ENCODE measurements at regions not wholly inside any gene's neighbourhood (a gene's known extent, or its start where the extent isn't known, plus 50 kb on each side); places are given as distances from the start of the nearest gene placed in this dataset.

- Mint-ChIP-seq H3K27me3 (ENCODE audit: unreplicated experiment) (peaks cover 3% of the 10 kb centered on the region), H3K36me3 (ENCODE audit: unreplicated experiment) (no peaks in the 10 kb centered on the region), H3K27ac (ENCODE audit: unreplicated experiment) (no peak overlapping the region), H3K4me3 (ENCODE audit: unreplicated experiment) (no peak overlapping the region), H3K4me1 (ENCODE audit: low read depth, unreplicated experiment) (no peaks in the 10 kb centered on the region), H3K9me3 (ENCODE audit: unreplicated experiment) (no peaks in the 10 kb centered on the region)
- TF ChIP-seq CTCF (IDR thresholded peaks at IDR 0.05; ENCODE audit: partially characterized antibody, unreplicated experiment), result no peak
- DNase-seq, result no peak
These were observed 177.8 kb upstream of the TNC start for GRCh38 chr9:115295734-115296133.

- TF ChIP-seq CTCF (IDR thresholded peaks at IDR 0.05; ENCODE audit: partially characterized antibody, unreplicated experiment), result no peak
- Mint-ChIP-seq H3K9me3 (ENCODE audit: unreplicated experiment) (peaks cover 2% of the 10 kb centered on the region), H3K27ac (ENCODE audit: unreplicated experiment) (no peak overlapping the region), H3K4me1 (ENCODE audit: low read depth, unreplicated experiment) (no peaks in the 10 kb centered on the region), H3K4me3 (ENCODE audit: unreplicated experiment) (no peak overlapping the region), H3K36me3 (ENCODE audit: unreplicated experiment) (no peaks in the 10 kb centered on the region), H3K27me3 (ENCODE audit: unreplicated experiment) (peaks cover 3% of the 10 kb centered on the region)
- no peak for DNase-seq
These were observed 179.0 kb upstream of the TNC start for GRCh38 chr9:115296831-115297565.

GRCh38 chr9:115300116-115300515 lies 182.2 kb upstream of the TNC start:
- Mint-ChIP-seq H3K36me3 (ENCODE audit: unreplicated experiment) (no peaks in the 10 kb centered on the region), H3K4me1 (ENCODE audit: low read depth, unreplicated experiment) (no peaks in the 10 kb centered on the region), H3K27ac (ENCODE audit: unreplicated experiment) (no peak overlapping the region), H3K27me3 (ENCODE audit: unreplicated experiment) (peaks cover 3% of the 10 kb centered on the region), H3K9me3 (ENCODE audit: unreplicated experiment) (peaks cover 2% of the 10 kb centered on the region), H3K4me3 (ENCODE audit: unreplicated experiment) (no peak overlapping the region)
- no peak for DNase-seq
- no peak for TF ChIP-seq CTCF (IDR thresholded peaks at IDR 0.05; ENCODE audit: partially characterized antibody, unreplicated experiment)

- TF ChIP-seq CTCF (IDR thresholded peaks at IDR 0.05; ENCODE audit: partially characterized antibody, unreplicated experiment), result no peak
- H3K27me3 Mint-ChIP-seq (ENCODE audit: unreplicated experiment), result peaks cover 3% of the 10 kb centered on the region
- no peak for DNase-seq
- H3K4me1 Mint-ChIP-seq (ENCODE audit: low read depth, unreplicated experiment), result no peaks in the 10 kb centered on the region
- H3K36me3 Mint-ChIP-seq (ENCODE audit: unreplicated experiment), result no peaks in the 10 kb centered on the region
- H3K27ac Mint-ChIP-seq (ENCODE audit: unreplicated experiment), result no peak overlapping the region
- no peak overlapping the region for H3K4me3 Mint-ChIP-seq (ENCODE audit: unreplicated experiment)
- peaks cover 2% of the 10 kb centered on the region for H3K9me3 Mint-ChIP-seq (ENCODE audit: unreplicated experiment)
These were observed 182.9 kb upstream of the TNC start for GRCh38 chr9:115300874-115301273.

GRCh38 chr9:115301581-115301980 lies 183.6 kb upstream of the TNC start:
- H3K4me3 Mint-ChIP-seq (ENCODE audit: unreplicated experiment), result no peak overlapping the region
- H3K27ac Mint-ChIP-seq (ENCODE audit: unreplicated experiment), result no peak overlapping the region
- H3K27me3 Mint-ChIP-seq (ENCODE audit: unreplicated experiment), result peaks cover 4% of the 10 kb centered on the region
- no peak for DNase-seq
- no peaks in the 10 kb centered on the region for H3K4me1 Mint-ChIP-seq (ENCODE audit: low read depth, unreplicated experiment)
- TF ChIP-seq CTCF (IDR thresholded peaks at IDR 0.05; ENCODE audit: partially characterized antibody, unreplicated experiment), result no peak
- peaks cover 3% of the 10 kb centered on the region for H3K9me3 Mint-ChIP-seq (ENCODE audit: unreplicated experiment)
- H3K36me3 Mint-ChIP-seq (ENCODE audit: unreplicated experiment), result no peaks in the 10 kb centered on the region

Measured in glutamatergic neuron (in vitro differentiated cells).